Tibial artery (tissue), 4 donors: ENCODE measurements at regions not wholly inside any gene's neighbourhood (a gene's known extent, or its start where the extent isn't known, plus 50 kb on each side); places are given as distances from the start of the nearest gene placed in this dataset.

Experiments used
- DNase-seq, 2 donors: peaks; one replicate each; pipeline ENCODE4 v3.0.0-alpha.2; 2019
- H3K27ac ChIP-seq, 2 donors: fragments of 200-600 bp; sonication (generic) in 1 of 2; 1 replicate in 1 of 2; 2 replicates in 1 of 2; pipeline ENCODE4 v1.5.1; 2018 to 2019; ENCODE audit warnings: mild to moderate bottlenecking in 1 of 2
- H3K27me3 ChIP-seq, 2 donors: fragments of 200-600 bp; sonication (generic) in 1 of 2; one replicate each; pipeline versions ENCODE4 v1.5.1 to v1.6.0; 2016 to 2019
- H3K36me3 ChIP-seq, 3 donors: fragments of 200-600 bp; sonication (generic) in 2 of 3; one replicate each; pipeline ENCODE4 v1.5.1; 2016 to 2019; ENCODE audit warnings: mild to moderate bottlenecking in 2 of 3
- H3K4me1 ChIP-seq, 4 donors: fragments of 200-600 bp; sonication (generic) in 2 of 4; 1 replicate in 3 of 4; 2 replicates in 1 of 4; pipeline ENCODE4 v1.5.1; 2016 to 2019
- H3K4me3 ChIP-seq, 2 donors: fragments of 200-600 bp; sonication (generic) in 1 of 2; 1 replicate in 1 of 2; 2 replicates in 1 of 2; pipeline ENCODE4 v1.5.1; 2018 to 2019; ENCODE audit warnings: mild to moderate bottlenecking in 2 of 2
- H3K9me3 ChIP-seq, 3 donors: fragments of 200-600 bp; sonication (generic) in 1 of 3; one replicate each; pipeline ENCODE4 v1.5.1; 2016 to 2019
- intact Hi-C: fragments of 100-400 bp; cut with DNase I; formaldehyde crosslinking; loops from one replicate; pipeline ENCODE4 v1.15.0; 2023; ENCODE audit warnings: low total_unique reads
- TF ChIP-seq, protein P1 (sequence below), 2 experiments: fragments of 200-600 bp in 1 of 2; fragments of 450-650 bp in 1 of 2; IDR thresholded peaks; one replicate each; pipeline ENCODE4 v1.5.1; 2017 to 2019; ENCODE audit warnings: antibody characterized with exemption in 2 of 2, mild to moderate bottlenecking in 1 of 2, moderate library complexity in 1 of 2

DNA sequence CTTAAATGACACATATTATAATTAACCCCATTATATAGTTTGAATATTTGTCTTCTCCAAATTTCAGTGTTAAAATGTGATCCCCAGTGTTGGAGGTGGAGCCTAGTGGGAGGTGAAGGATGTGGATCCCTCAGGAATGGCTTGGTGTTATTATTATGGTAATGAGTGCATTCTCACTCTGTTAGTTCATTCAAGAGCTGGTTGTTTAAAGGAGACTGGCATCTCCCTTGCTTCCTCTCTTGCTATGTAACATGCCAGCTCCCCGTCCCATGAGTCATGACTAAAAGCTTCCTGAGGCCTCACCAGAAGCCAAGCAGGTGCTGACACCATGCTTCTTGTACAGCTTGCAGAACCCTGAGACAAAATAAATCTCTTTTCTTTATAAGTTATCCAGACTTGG, 1612.7 kb downstream of the AMY1C start:
- TF ChIP-seq, protein P1, sequence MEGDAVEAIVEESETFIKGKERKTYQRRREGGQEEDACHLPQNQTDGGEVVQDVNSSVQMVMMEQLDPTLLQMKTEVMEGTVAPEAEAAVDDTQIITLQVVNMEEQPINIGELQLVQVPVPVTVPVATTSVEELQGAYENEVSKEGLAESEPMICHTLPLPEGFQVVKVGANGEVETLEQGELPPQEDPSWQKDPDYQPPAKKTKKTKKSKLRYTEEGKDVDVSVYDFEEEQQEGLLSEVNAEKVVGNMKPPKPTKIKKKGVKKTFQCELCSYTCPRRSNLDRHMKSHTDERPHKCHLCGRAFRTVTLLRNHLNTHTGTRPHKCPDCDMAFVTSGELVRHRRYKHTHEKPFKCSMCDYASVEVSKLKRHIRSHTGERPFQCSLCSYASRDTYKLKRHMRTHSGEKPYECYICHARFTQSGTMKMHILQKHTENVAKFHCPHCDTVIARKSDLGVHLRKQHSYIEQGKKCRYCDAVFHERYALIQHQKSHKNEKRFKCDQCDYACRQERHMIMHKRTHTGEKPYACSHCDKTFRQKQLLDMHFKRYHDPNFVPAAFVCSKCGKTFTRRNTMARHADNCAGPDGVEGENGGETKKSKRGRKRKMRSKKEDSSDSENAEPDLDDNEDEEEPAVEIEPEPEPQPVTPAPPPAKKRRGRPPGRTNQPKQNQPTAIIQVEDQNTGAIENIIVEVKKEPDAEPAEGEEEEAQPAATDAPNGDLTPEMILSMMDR (IDR thresholded peaks at IDR 0.05), result no peak
- DNase-seq, result no peak
- no peaks in the 10 kb centered on the region for H3K9me3 ChIP-seq
- H3K36me3 ChIP-seq, result no peaks in the 10 kb centered on the region
- no peak overlapping the region for H3K27ac ChIP-seq
- no peaks in the 10 kb centered on the region for H3K4me1 ChIP-seq
- H3K27me3 ChIP-seq, result no peaks in the 10 kb centered on the region
- H3K4me3 ChIP-seq, result no peak overlapping the region
- intact Hi-C loops, result no loop called here

DNA sequence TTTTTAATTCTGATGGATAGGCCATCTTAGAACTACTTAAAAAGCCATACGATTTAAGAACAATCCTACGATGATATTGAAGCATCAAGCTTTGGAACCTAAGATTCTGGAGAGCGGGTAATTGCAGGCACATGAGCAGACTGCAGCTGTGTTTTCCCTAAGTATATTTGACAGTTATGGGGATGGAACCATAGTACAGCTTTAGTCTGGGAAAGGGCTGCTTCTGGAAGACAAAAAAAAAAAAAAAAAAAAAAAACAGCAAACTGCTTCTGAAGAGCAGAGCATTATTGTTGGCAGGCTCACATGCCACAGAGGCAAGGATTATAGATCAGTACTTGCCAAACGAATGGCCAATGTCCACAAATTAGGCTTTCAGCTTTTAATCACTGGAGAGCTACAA, 1618.7 kb downstream of the AMY1C start:
- Histone ChIP-seq H3K9me3 (no peaks in the 10 kb centered on the region), H3K27ac (no peak overlapping the region), H3K27me3 (no peaks in the 10 kb centered on the region), H3K36me3 (no peaks in the 10 kb centered on the region), H3K4me3 (no peak overlapping the region), H3K4me1 (no peaks in the 10 kb centered on the region)
- TF ChIP-seq, protein P1 (IDR thresholded peaks at IDR 0.05), result no peak
- intact Hi-C loops, result no loop called here
- DNase-seq, result no peak

DNA sequence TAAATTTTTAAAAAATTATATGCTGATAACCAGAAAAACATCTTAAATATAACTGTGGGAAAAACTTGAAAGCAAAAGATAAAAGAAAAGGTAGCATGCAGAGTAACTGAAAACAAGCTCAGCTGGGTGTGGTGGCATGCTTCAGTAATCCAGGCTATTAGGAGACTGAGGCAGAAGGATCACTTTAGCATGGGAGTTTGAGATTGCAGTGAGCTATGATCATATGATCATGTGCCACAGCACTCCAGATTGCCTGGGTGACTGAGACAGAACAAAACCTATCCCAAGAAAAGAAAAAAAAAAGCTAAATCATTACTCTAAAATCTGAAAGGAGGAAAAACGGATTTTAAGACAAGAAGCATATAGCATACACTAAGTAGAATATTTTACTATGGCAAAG, 1624.0 kb downstream of the AMY1C start:
- Histone ChIP-seq H3K9me3 (peaks cover 0 to 4% (median 0%) of the 10 kb centered on the region in 3 donors), H3K27me3 (no peaks in the 10 kb centered on the region), H3K27ac (no peak overlapping the region), H3K4me1 (no peaks in the 10 kb centered on the region), H3K4me3 (no peak overlapping the region), H3K36me3 (no peaks in the 10 kb centered on the region)
- intact Hi-C loops, result no loop called here
- no peak for DNase-seq
- TF ChIP-seq, protein P1 (IDR thresholded peaks at IDR 0.05), result no peak

DNA sequence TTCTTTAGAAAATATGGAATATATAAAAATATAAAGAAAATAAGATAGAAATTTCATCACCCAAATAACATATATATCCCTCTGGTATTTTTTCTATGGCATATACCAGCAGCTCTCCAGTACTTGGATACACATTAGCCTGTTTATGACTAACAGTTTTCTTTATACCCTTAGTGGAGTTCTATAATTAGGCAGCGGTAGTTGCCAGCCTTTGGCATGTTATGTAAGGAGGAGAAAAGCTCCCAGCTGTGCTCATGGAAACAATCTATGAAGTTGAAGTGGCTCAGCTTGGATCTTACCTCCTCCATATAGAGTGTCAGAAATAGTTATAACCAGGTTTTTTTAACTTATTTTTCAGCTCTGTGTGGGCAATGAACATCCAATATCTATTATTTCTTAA, 1636.8 kb downstream of the AMY1C start:
- H3K36me3 ChIP-seq, result no peaks in the 10 kb centered on the region
- TF ChIP-seq, protein P1 (IDR thresholded peaks at IDR 0.05), result no peak
- H3K4me3 ChIP-seq, result no peak overlapping the region
- H3K9me3 ChIP-seq, result no peaks in the 10 kb centered on the region
- H3K27ac ChIP-seq, result no peak overlapping the region
- no peaks in the 10 kb centered on the region for H3K27me3 ChIP-seq
- H3K4me1 ChIP-seq, result no peaks in the 10 kb centered on the region
- intact Hi-C loops, result no loop called here
- DNase-seq, result no peak

DNA sequence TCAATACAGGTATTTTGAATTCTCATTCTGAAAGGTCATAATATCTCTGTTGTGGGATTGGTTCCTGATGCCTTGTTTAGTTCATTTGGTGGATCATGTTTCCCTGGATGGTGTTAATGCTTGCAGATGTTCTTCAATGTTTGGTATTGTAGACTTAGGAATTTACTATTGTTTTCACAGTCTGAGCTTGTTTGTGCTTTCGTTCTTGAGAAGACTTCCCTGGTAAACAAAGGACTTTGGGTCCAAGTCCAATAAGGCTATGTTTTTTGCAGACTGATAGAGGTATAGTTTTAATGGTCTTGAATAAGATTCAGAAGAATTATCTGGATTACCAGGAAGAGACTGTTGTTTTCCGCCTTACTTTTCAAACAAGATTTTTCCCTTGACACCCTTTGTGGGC, 1646.3 kb downstream of the AMY1C start:
- Histone ChIP-seq H3K27me3 (no peaks in the 10 kb centered on the region), H3K9me3 (peaks cover 0 to 4% (median 0%) of the 10 kb centered on the region in 3 donors), H3K27ac (no peak overlapping the region), H3K36me3 (no peaks in the 10 kb centered on the region), H3K4me1 (no peaks in the 10 kb centered on the region), H3K4me3 (no peak overlapping the region)
- no peak for DNase-seq
- intact Hi-C loops, result no loop called here
- TF ChIP-seq, protein P1 (IDR thresholded peaks at IDR 0.05), result no peak

DNA sequence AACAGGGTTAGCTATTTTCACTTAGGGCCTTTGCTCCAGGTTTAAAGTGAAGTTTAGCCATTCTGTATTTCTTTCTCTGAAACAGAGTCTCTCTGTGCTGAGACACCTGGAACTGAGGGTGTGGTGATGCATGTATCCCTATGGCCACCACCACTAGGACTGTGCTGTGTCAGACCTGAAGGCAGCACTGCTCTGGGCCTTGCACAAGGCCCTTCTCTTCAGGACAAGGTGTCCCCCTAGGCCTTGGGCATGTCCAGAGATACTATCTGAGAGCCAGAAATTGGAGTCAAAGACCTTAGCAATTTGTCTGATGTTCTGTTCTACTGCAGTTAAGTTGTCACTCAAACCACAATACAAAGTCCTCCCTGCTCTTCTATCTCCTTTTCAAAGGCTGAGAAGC, 1649.2 kb downstream of the AMY1C start:
- no peaks in the 10 kb centered on the region for H3K4me1 ChIP-seq
- H3K4me3 ChIP-seq, result no peak overlapping the region
- intact Hi-C loops, result no loop called here
- no peaks in the 10 kb centered on the region for H3K36me3 ChIP-seq
- H3K9me3 ChIP-seq, result peaks cover 0 to 4% (median 0%) of the 10 kb centered on the region in 3 donors
- no peak for DNase-seq
- H3K27me3 ChIP-seq, result no peaks in the 10 kb centered on the region
- TF ChIP-seq, protein P1 (IDR thresholded peaks at IDR 0.05), result no peak
- no peak overlapping the region for H3K27ac ChIP-seq
